Keratinocyte (primary cell): ENCODE measurements at regions not wholly inside any gene's neighbourhood (a gene's known extent, or its start where the extent isn't known, plus 50 kb on each side); places are given as distances from the start of the nearest gene placed in this dataset.

Experiments used
- CTCF ChIP-seq, 3 experiments: IDR thresholded peaks in 1 of 3; conservative IDR thresholded peaks in 1 of 3; optimal IDR thresholded peaks in 1 of 3; 2 replicates in 2 of 3; 3 replicates in 1 of 3; pipeline versions ENCODE3 to v1.5.1; 2011; ENCODE audit warnings: low read length in 3 of 3, mild to moderate bottlenecking in 3 of 3, moderate library complexity in 2 of 3, control low read depth in 1 of 3, inconsistent platforms in 1 of 3; ENCODE audit not compliant: insufficient read depth in 2 of 3; ENCODE audit errors: extremely low read depth in 1 of 3
- EZH2 ChIP-seq: IDR thresholded peaks from one replicate; pipeline ENCODE4 v1.6.1; 2012; ENCODE audit warnings: inconsistent platforms, mild to moderate bottlenecking, low read length, moderate library complexity

- TF ChIP-seq CTCF (optimal IDR thresholded peaks at IDR 0.05 in 1 of 3, IDR thresholded peaks at IDR 0.05 in 1 of 3, conservative IDR thresholded peaks at IDR 0.05 in 1 of 3; ENCODE audit: extremely low read depth in 1 of 3, insufficient read depth in 2 of 3, low read length in 3 of 3) (no peak), EZH2 (no peak)
These were observed 278.7 kb upstream of the MGAT5 start for GRCh38 chr2:133975135-133975534.
